H7 (cell line): ENCODE measurements at regions not wholly inside any gene's neighbourhood (a gene's known extent, or its start where the extent isn't known, plus 50 kb on each side); places are given as distances from the start of the nearest gene placed in this dataset.
"Not testable (repeated sequence)": the region's sequence is repeated elsewhere in the genome, so short reads cannot be mapped to it uniquely, and the experiment has no call there.

Source experiments
- DNase-seq: peaks from one replicate; pipeline ENCODE4 v3.0.0; 2012
- H3K27me3 ChIP-seq: 2 replicates; pipeline ENCODE4 v1.6.0; 2011; ENCODE audit warnings: mild to moderate bottlenecking, low read length; ENCODE audit not compliant: control insufficient read depth, insufficient read depth
- H3K36me3 ChIP-seq: replicated peaks from 2 replicates; pipeline ENCODE4 v1.5.1; 2011; ENCODE audit warnings: low read length; ENCODE audit not compliant: control insufficient read depth, insufficient read depth
- H3K4me3 ChIP-seq: 2 replicates; pipeline ENCODE4 v1.5.1; 2011; ENCODE audit warnings: low read depth, mild to moderate bottlenecking, control low read depth, low read length, moderate library complexity; ENCODE audit not compliant: insufficient read depth

GRCh38 chr1:230568676-230569075 is 73.6 kb upstream of the COG2 start:
- DNase-seq, result no peak
- Histone ChIP-seq H3K27me3 (no peaks in the 10 kb centered on the region), H3K36me3 (no peaks in the 10 kb centered on the region), H3K4me3 (no peak overlapping the region)

DNA sequence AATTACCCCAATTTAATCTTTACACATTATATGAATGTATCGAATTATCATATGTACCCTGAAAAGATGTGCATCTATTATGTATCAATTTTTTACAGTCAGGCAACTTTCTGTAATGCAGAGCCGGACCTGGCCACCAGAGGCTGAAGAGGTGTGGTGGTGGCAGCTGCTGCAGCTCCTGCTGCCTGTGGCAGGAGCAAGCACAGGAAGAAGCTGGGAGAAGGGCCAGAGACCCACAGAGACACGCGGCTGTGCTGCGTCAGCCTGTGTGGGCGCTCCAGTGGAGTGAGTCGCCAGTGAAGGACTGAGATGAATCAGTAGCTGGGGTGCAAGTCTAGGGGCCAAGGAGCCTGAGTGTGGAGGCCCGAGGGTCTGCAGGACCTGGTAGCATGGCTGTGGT is 74.3 kb upstream of the COG2 start:
- Histone ChIP-seq H3K4me3 (no peak overlapping the region), H3K36me3 (no peaks in the 10 kb centered on the region), H3K27me3 (no peaks in the 10 kb centered on the region)
- DNase-seq, result peak; percentile 35

- H3K27me3 ChIP-seq, result no peaks in the 10 kb centered on the region
- no peak overlapping the region for H3K4me3 ChIP-seq
- no peak for DNase-seq
- no peaks in the 10 kb centered on the region for H3K36me3 ChIP-seq
Measured at GRCh38 chr1:230567221-230567575, 75.1 kb upstream of the COG2 start.

GRCh38 chr1:230566532-230567220 is 75.6 kb upstream of the COG2 start:
- H3K36me3 ChIP-seq, H3K27me3 ChIP-seq, DNase-seq, H3K4me3 ChIP-seq: not testable (repeated sequence)

- Histone ChIP-seq H3K4me3 (no peak overlapping the region), H3K27me3 (no peaks in the 10 kb centered on the region), H3K36me3 (no peaks in the 10 kb centered on the region)
- no peak for DNase-seq
Measured at GRCh38 chr1:230565141-230565540, 77.1 kb upstream of the COG2 start.

GRCh38 chr1:230563591-230563990 is 78.7 kb upstream of the COG2 start:
- no peaks in the 10 kb centered on the region for H3K36me3 ChIP-seq
- no peak for DNase-seq
- H3K27me3 ChIP-seq, result no peaks in the 10 kb centered on the region
- H3K4me3 ChIP-seq, result no peak overlapping the region

DNA sequence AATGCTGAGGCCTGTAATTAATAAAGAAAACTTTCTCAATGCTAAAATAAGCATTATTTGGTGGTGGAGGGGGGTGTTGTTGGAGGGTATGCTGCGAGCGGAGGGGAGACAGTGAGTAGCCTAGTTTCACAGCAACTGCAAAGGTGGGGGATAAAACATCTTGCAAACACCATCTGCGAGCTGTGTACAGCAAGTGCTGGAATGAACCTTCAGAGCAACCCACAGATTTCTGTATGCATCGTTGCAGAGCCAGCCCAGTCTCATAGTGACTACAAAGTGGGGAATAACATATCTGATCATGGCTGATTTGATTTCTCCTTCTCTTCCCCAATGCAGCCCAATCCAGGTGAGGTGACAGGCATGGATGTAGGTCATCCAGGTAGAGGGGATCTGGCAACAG is 80.7 kb upstream of the COG2 start:
- Histone ChIP-seq H3K27me3 (no peaks in the 10 kb centered on the region), H3K36me3 (no peaks in the 10 kb centered on the region), H3K4me3 (no peak overlapping the region)
- DNase-seq, result no peak

- Histone ChIP-seq H3K4me3 (no peak overlapping the region), H3K27me3 (no peaks in the 10 kb centered on the region), H3K36me3 (no peaks in the 10 kb centered on the region)
- no peak for DNase-seq
Measured at GRCh38 chr1:230558324-230558723, 84.0 kb upstream of the COG2 start.

DNA sequence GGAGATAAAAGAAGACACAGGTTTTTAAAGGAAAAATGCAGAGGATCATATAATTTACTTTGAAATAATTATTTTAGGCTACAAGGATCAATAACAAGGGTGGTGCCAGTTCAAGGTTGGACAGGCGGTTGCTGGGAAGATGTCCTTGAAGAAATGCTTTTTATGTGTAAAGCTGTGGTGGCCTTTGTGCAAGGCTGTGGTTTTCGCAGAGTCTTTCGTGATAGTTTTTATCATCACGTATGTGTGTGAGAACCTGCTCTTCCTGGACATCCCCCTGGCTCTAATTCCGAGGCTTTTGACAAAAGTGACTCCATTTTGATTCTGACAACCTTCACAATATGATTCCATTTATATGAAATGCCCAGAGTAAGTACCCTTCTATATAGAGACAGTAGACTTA is 85.8 kb upstream of the COG2 start:
- no peak overlapping the region for H3K4me3 ChIP-seq
- no peaks in the 10 kb centered on the region for H3K27me3 ChIP-seq
- no peak for DNase-seq
- H3K36me3 ChIP-seq, result no peaks in the 10 kb centered on the region

GRCh38 chr1:230555814-230556213 is 86.5 kb upstream of the COG2 start:
- H3K27me3 ChIP-seq, result no peaks in the 10 kb centered on the region
- H3K4me3 ChIP-seq, result no peak overlapping the region
- no peaks in the 10 kb centered on the region for H3K36me3 ChIP-seq
- DNase-seq, result no peak

DNA sequence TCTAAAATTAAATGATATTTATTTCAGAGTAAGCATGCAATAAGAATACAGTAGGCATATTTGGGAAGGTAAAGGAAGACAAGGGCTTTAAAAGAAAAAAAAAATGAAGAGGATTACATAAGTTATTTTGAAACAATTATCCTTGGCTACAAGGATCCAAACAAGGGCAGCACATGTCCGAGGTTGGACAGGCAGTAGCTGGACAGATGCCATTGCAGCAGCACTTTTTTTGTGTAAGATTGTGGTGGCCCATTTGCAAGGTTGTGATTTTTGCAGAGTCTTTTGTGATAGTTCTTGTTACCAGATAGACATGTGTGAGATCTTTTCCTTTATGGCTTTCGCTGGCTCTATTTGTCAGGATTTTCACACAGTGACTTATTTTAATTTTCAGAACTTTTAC is 89.4 kb upstream of the COG2 start:
- no peak for DNase-seq
- Histone ChIP-seq H3K27me3 (no peaks in the 10 kb centered on the region), H3K4me3 (no peak overlapping the region), H3K36me3 (no peaks in the 10 kb centered on the region)

DNA sequence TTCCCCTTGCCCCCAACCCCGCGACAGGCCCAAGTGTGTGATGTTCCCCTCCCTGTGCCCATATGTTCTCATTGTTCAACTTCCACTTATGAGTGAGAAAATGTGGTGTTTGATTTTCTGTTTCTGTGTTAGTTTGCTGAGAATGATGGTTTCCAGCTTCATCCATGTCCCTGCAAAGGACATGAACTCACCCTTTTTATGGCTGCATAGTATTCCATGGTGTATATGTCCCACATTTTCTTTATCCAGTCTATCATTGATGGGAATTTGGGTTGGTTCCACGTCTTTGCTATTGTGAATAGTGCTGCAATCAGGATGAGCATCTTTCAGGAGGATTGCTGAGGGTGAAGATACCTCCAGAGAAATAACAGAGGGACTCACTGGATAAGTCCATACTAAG is 91.3 kb upstream of the COG2 start:
- DNase-seq, H3K36me3 ChIP-seq: not testable (repeated sequence)

GRCh38 chr1:230550428-230550827 is 91.9 kb upstream of the COG2 start:
- no peak overlapping the region for H3K4me3 ChIP-seq
- no peaks in the 10 kb centered on the region for H3K27me3 ChIP-seq
- no peaks in the 10 kb centered on the region for H3K36me3 ChIP-seq
- no peak for DNase-seq

More for the DNA sequence above, 91.3 kb upstream of the COG2 start:
- not testable (repeated sequence) for H3K27me3 ChIP-seq, H3K4me3 ChIP-seq

DNA sequence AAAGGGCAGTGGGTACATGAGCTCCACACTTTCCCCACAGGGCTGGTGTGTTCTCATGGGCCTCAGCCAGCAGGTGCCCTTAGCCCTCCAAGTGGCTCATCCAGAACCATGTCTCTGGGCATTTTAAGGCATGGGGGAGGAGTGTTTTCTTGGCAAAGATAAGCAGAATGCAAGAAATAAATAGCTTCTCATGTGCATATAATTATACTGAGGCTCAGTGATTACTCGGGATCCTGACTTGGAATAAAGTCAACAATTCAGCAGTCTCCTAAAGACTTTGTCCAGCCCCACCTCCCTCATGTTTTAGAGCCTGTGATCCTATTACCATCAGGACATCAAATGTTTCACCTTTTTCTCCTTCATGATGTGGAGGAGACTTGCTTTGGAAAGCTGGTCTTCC is 92.7 kb upstream of the COG2 start:
- Histone ChIP-seq H3K27me3 (no peaks in the 10 kb centered on the region), H3K36me3 (no peaks in the 10 kb centered on the region), H3K4me3 (no peak overlapping the region)
- DNase-seq, result no peak

DNA sequence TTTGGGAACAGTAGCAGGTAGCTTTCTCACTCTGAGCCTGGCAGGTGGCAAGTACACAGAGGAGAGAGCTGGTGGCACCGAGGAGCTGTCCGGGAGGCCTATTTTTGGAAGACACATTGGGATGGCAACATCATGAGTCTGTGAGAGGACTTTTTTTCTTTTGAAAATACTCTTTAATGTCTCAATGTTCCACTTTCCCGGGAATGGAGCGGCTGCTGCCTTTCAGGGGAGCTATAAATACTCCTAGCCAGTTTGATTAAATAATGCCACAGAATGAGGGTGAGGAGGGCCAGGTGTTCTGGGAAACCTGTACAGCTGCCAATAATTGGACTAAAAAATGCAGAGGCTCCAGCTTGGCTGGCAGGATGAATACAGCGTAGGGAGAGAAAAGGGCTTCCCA is 93.3 kb upstream of the COG2 start:
- no peaks in the 10 kb centered on the region for H3K27me3 ChIP-seq
- no peaks in the 10 kb centered on the region for H3K36me3 ChIP-seq
- no peak for DNase-seq
- H3K4me3 ChIP-seq, result no peak overlapping the region

DNA sequence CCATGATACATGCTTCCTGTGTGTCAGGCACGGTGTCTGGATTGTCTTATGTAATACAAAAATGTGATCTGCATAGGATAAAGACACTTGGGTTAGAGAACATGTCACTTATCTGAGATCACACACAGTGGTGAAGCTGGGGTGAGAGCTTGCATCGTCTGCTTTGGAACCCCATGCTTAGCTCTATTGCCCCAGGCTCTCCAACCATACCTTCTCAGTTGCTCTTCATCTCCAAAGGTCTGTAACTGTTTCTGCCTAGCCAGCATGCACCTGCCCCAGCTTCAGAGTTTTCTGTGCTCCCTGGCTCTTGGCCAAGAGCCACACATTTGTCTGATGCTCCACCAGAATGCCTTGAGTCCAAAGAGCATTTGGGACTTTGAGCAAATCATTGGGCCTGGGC is 93.9 kb upstream of the COG2 start:
- Histone ChIP-seq H3K4me3 (no peak overlapping the region), H3K27me3 (no peaks in the 10 kb centered on the region), H3K36me3 (no peaks in the 10 kb centered on the region)
- DNase-seq, result no peak
